ENCODE measurements at regions not wholly inside any gene's neighbourhood (a gene's known extent, or its start where the extent isn't known, plus 50 kb on each side); places are given as distances from the start of the nearest gene placed in this dataset.

DNA sequence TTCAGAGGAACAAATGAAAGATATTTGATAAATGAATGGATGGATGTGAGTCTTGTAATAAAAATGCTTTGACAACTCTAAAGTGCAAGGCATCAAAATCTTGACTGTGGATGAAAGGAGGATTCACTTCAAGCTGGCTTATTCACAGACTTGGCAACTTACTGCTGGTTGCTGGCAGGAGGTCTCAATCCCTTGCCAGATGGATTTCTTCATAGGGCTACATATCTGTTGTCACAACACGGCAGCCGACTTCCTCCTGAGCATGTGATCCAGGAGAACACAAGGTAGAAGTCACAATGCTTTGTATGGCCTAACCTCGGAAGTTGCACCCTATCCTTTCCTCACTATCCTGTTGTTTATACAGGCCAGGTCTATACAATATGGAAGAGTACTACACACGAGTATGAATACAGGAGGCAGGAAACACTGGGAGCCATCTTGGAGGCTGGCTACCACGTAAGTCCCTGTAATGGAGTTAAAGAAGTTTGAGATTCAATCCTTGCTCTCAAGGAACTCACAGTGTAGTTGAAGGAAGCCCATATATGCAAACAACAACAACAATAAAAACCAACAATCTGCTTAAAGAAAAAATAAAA lies 97.9 kb downstream of the ID4 start:
- TF ChIP-seq, protein P1, sequence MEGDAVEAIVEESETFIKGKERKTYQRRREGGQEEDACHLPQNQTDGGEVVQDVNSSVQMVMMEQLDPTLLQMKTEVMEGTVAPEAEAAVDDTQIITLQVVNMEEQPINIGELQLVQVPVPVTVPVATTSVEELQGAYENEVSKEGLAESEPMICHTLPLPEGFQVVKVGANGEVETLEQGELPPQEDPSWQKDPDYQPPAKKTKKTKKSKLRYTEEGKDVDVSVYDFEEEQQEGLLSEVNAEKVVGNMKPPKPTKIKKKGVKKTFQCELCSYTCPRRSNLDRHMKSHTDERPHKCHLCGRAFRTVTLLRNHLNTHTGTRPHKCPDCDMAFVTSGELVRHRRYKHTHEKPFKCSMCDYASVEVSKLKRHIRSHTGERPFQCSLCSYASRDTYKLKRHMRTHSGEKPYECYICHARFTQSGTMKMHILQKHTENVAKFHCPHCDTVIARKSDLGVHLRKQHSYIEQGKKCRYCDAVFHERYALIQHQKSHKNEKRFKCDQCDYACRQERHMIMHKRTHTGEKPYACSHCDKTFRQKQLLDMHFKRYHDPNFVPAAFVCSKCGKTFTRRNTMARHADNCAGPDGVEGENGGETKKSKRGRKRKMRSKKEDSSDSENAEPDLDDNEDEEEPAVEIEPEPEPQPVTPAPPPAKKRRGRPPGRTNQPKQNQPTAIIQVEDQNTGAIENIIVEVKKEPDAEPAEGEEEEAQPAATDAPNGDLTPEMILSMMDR (IDR thresholded peaks at IDR 0.05; ENCODE audit: insufficient read depth, low read length, poor library complexity, severe bottlenecking) = no peak
- no peak for TF ChIP-seq EZH2phosphoT487 (conservative IDR thresholded peaks at IDR 0.05; ENCODE audit: low read length)
